ENCODE measurements at regions not wholly inside any gene's neighbourhood (a gene's known extent, or its start where the extent isn't known, plus 50 kb on each side); places are given as distances from the start of the nearest gene placed in this dataset.

DNA sequence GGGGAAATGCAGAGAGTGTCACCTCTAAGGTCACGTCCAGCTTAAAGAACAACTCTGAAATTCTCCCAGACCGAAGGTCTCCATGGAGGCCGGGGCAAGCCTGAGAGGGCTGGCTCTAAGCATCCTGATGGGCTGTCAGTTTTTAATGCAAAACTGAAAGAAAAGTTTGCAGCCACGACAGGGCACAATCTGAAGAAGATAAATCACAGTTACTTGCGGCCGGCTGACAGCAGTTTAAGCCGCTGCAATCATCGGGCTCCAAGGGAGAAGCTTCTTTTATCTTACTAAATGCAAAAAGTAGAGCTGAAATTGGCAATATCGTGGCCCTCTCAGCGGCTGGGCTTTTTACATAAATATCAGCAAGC is 168.8 kb downstream of the CYLD start:
- H3K9me3 Mint-ChIP-seq (ENCODE audit: low read depth, unreplicated experiment): peaks cover 2% of the 10 kb centered on the region
- H3K4me3 Mint-ChIP-seq (ENCODE audit: low read depth, unreplicated experiment): no peak overlapping the region
- TF ChIP-seq, protein P1, sequence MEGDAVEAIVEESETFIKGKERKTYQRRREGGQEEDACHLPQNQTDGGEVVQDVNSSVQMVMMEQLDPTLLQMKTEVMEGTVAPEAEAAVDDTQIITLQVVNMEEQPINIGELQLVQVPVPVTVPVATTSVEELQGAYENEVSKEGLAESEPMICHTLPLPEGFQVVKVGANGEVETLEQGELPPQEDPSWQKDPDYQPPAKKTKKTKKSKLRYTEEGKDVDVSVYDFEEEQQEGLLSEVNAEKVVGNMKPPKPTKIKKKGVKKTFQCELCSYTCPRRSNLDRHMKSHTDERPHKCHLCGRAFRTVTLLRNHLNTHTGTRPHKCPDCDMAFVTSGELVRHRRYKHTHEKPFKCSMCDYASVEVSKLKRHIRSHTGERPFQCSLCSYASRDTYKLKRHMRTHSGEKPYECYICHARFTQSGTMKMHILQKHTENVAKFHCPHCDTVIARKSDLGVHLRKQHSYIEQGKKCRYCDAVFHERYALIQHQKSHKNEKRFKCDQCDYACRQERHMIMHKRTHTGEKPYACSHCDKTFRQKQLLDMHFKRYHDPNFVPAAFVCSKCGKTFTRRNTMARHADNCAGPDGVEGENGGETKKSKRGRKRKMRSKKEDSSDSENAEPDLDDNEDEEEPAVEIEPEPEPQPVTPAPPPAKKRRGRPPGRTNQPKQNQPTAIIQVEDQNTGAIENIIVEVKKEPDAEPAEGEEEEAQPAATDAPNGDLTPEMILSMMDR (IDR thresholded peaks at IDR 0.05; ENCODE audit: unreplicated experiment): no peak
- BruUV-seq (replicated peaks): no TSS peak
- H3K27me3 Mint-ChIP-seq (ENCODE audit: unreplicated experiment): peaks cover 88% of the 10 kb centered on the region
- no peaks in the 10 kb centered on the region for H3K4me1 Mint-ChIP-seq (ENCODE audit: low read depth, unreplicated experiment)
- H3K27ac Mint-ChIP-seq (ENCODE audit: unreplicated experiment): no peak overlapping the region
- H3K36me3 Mint-ChIP-seq (ENCODE audit: insufficient read depth, unreplicated experiment): no peaks in the 10 kb centered on the region
- CTCF ChIA-PET: interaction anchor here (1.0 kb wide), 1 partner anchor 49 kb away, joined by 4 read pairs; no protein-coding TSS in a partner anchor
- intact Hi-C loops (cut with micrococcal nuclease; ENCODE audit: unreplicated experiment): no loop called here
- DNase-seq: no peak

DNA sequence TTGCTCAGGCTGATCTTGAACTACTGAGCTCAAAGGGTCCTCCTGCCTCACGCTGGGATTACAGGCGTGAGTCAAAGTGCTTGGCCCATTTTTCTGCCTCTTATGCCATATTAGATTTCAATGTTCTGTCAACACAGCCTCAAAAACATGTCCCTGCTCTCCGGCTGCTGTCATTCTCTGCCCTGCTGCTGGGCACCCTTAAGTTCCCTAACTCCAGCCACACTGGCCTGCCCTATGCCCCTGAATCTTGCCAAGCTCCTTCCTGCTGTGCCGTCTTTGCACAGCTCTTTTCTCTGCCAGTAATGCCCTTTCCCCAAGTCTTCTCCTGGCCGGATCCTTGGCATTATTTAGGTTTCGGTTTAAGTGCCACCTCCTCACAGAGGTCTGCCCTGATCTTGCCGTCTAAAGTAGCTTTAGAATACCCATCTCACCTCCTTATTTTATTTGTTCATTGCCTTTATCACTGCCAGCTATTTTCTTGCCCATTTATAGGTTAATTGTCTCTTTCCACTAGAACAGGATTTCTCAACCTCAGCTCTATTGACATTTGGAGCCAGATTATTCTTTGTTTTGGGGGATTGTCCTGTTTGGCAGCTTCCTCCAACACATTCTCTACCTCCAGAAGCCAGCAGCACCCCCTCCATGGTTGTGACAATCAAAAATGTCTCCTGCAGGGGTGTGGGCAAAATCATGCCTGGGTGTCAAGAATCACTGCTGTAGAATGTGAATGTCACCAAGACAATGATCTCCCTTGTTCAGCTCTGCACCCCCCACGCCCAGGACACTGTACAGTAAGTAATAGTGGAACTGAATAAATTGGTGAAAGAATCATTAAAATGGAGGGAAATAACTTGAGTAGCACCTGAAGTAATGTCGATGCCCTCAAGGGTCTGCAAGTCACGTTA is 168.2 kb downstream of the CYLD start:
- no peaks in the 10 kb centered on the region for H3K36me3 Mint-ChIP-seq (ENCODE audit: insufficient read depth, unreplicated experiment)
- H3K27me3 Mint-ChIP-seq (ENCODE audit: unreplicated experiment): peaks cover 88% of the 10 kb centered on the region
- intact Hi-C loops (cut with micrococcal nuclease; ENCODE audit: unreplicated experiment): no loop called here
- CTCF ChIA-PET: interaction anchor here (1.0 kb wide), 1 partner anchor 48 kb away, joined by 4 read pairs; no protein-coding TSS in a partner anchor
- no peak for DNase-seq
- no TSS peak for BruUV-seq (replicated peaks)
- H3K27ac Mint-ChIP-seq (ENCODE audit: unreplicated experiment): no peak overlapping the region
- H3K4me3 Mint-ChIP-seq (ENCODE audit: low read depth, unreplicated experiment): no peak overlapping the region
- H3K9me3 Mint-ChIP-seq (ENCODE audit: low read depth, unreplicated experiment): peaks cover 2% of the 10 kb centered on the region
- H3K4me1 Mint-ChIP-seq (ENCODE audit: low read depth, unreplicated experiment): no peaks in the 10 kb centered on the region
- TF ChIP-seq, protein P1 (IDR thresholded peaks at IDR 0.05; ENCODE audit: unreplicated experiment): no peak

DNA sequence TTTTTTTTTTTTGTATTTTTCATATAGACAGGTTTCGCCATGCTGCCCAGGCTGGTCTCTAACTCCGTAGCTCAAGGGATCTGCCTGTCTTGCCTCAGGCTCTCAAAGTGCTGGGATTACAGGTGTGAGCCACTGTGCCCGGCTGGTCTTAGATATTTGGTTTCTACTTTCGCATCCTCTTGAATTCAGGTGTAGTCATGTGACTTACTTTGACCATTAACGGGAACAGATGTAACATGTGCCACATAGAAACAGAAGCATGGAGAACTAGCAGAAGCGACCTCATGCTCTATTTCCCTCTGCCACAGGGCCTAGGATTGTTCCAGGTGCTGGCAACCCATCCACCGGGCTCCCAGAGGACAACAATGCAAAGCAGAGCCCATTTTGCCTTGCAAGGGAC is 166.6 kb downstream of the CYLD start:
- no peaks in the 10 kb centered on the region for H3K36me3 Mint-ChIP-seq (ENCODE audit: insufficient read depth, unreplicated experiment)
- H3K4me3 Mint-ChIP-seq (ENCODE audit: low read depth, unreplicated experiment): no peak overlapping the region
- TF ChIP-seq, protein P1 (IDR thresholded peaks at IDR 0.05; ENCODE audit: unreplicated experiment): no peak
- H3K4me1 Mint-ChIP-seq (ENCODE audit: low read depth, unreplicated experiment): no peaks in the 10 kb centered on the region
- CTCF ChIA-PET: interaction anchor here (0.7 kb wide), 2 partner anchors 304 to 662 kb away, joined by 3 to 5 read pairs; no protein-coding TSS in a partner anchor
- no peak overlapping the region for H3K27ac Mint-ChIP-seq (ENCODE audit: unreplicated experiment)
- BruUV-seq (replicated peaks): no TSS peak
- intact Hi-C loops (cut with micrococcal nuclease; ENCODE audit: unreplicated experiment): no loop called here
- DNase-seq: no peak
- peaks cover 86% of the 10 kb centered on the region for H3K27me3 Mint-ChIP-seq (ENCODE audit: unreplicated experiment)
- H3K9me3 Mint-ChIP-seq (ENCODE audit: low read depth, unreplicated experiment): no peaks in the 10 kb centered on the region

DNA sequence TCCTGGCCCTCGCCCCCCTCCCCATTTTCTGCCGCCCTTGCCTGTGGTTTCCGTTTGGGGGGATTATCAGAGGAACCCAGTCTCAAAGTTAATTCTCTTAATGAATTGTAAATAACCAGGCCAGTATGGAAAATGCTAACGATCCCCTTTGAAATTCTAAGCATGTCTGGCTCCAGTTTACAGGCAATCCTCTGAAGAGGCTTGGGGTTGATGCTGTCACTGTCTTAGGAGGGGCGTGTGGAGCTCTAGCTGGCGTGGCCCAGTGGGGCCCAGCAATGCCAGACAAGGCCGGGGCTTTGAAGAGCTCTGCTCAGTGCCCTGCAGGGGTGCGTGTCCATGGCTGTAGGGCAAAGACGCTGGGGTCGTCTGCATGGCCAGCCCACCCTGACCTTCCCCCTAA is 164.6 kb downstream of the CYLD start:
- peaks cover 86% of the 10 kb centered on the region for H3K27me3 Mint-ChIP-seq (ENCODE audit: unreplicated experiment)
- H3K27ac Mint-ChIP-seq (ENCODE audit: unreplicated experiment): no peak overlapping the region
- H3K9me3 Mint-ChIP-seq (ENCODE audit: low read depth, unreplicated experiment): no peaks in the 10 kb centered on the region
- CTCF ChIA-PET: no interaction called here
- no peaks in the 10 kb centered on the region for H3K36me3 Mint-ChIP-seq (ENCODE audit: insufficient read depth, unreplicated experiment)
- TF ChIP-seq, protein P1 (IDR thresholded peaks at IDR 0.05; ENCODE audit: unreplicated experiment): no peak
- H3K4me3 Mint-ChIP-seq (ENCODE audit: low read depth, unreplicated experiment): no peak overlapping the region
- intact Hi-C loops (cut with micrococcal nuclease; ENCODE audit: unreplicated experiment): no loop called here
- no peak for DNase-seq
- H3K4me1 Mint-ChIP-seq (ENCODE audit: low read depth, unreplicated experiment): no peaks in the 10 kb centered on the region
- no TSS peak for BruUV-seq (replicated peaks)
